HL-60 (cell line): ENCODE measurements at regions not wholly inside any gene's neighbourhood (a gene's known extent, or its start where the extent isn't known, plus 50 kb on each side); places are given as distances from the start of the nearest gene placed in this dataset.

ENCODE experiments used
- CTCF ChIP-seq: IDR thresholded peaks from one replicate; pipeline ENCODE4 v1.5.1; 2011; ENCODE audit warnings: low read length, control low read depth, inconsistent platforms; ENCODE audit not compliant: insufficient read depth
- GABPA ChIP-seq: IDR thresholded peaks from 2 replicates; pipeline ENCODE4 v1.6.1; 2012; ENCODE audit warnings: low read depth
- REST ChIP-seq: IDR thresholded peaks from 2 replicates; pipeline ENCODE4 v1.6.1; 2012; ENCODE audit warnings: low read depth; ENCODE audit not compliant: insufficient replicate concordance

- TF ChIP-seq CTCF: no peak
- TF ChIP-seq GABPA: no peak
- TF ChIP-seq REST: no peak
Observed at GRCh38 chr2:156164091-156164720, 168.3 kb downstream of the NR4A2 start.
